GM19238 (cell line): ENCODE measurements at regions not wholly inside any gene's neighbourhood (a gene's known extent, or its start where the extent isn't known, plus 50 kb on each side); places are given as distances from the start of the nearest gene placed in this dataset.

Experiments
- DNase-seq: peaks from one replicate; pipeline ENCODE4 v3.0.0; 2011; ENCODE audit warnings: low spot score; ENCODE audit not compliant: insufficient read length

DNA sequence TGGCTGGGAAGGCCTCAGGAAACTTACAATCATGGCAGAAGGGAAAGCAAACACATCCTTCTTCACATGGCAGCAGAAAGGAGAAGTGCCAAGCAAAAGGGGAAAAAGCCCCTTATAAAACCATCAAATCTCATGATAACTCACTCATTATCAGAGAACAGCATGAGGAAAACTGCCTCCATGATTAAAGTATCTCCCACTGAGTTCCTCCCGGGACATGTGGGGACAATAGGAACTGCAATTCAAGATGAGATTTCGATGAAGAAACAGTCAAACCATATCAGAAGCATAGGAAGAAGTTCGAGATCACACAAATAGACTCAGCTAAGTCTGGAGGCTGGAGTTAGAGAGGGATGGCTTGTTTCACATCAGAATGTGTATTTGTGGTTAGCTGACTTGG, 869.4 kb upstream of the PHF14 start:
- no peak for DNase-seq

GRCh38 chr7:10106609-10107008, 867.1 kb upstream of the PHF14 start:
- no peak for DNase-seq

- DNase-seq: no peak
Measured at GRCh38 chr7:10116511-10116910, 857.2 kb upstream of the PHF14 start.

GRCh38 chr7:10117815-10118214, 855.9 kb upstream of the PHF14 start:
- DNase-seq: no peak

GRCh38 chr7:10120936-10121335, 852.7 kb upstream of the PHF14 start:
- DNase-seq: no peak

- no peak for DNase-seq
Measured at GRCh38 chr7:10121631-10122030, 852.0 kb upstream of the PHF14 start.

DNA sequence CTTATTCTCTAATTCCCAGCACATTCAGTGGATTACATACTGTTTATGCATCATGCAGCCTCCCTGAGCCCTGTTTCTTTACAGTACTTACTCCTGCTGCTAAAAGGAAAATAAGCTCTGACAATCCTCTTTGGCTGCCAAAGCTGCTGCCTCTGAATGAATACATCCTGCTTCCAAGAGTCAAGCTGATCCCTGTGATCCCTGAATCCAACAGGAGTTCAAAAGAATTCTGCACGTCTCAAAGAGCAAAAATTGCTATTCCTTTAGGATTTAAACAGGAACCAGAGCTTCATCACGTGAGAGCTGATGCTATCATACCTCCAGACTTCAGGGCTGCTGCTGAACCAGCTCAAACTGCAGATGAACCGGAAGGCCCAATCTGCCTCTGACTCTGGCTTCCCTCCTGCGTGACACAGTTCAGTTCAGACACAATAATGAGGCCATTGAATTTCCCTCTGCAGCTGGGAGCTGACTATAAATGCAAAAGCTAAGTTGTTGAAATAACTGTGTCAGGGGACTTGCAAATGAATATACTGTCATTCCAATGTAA, 851.0 kb upstream of the PHF14 start:
- DNase-seq: no peak

- no peak for DNase-seq
Measured at GRCh38 chr7:10128748-10129147, 844.9 kb upstream of the PHF14 start.

DNA sequence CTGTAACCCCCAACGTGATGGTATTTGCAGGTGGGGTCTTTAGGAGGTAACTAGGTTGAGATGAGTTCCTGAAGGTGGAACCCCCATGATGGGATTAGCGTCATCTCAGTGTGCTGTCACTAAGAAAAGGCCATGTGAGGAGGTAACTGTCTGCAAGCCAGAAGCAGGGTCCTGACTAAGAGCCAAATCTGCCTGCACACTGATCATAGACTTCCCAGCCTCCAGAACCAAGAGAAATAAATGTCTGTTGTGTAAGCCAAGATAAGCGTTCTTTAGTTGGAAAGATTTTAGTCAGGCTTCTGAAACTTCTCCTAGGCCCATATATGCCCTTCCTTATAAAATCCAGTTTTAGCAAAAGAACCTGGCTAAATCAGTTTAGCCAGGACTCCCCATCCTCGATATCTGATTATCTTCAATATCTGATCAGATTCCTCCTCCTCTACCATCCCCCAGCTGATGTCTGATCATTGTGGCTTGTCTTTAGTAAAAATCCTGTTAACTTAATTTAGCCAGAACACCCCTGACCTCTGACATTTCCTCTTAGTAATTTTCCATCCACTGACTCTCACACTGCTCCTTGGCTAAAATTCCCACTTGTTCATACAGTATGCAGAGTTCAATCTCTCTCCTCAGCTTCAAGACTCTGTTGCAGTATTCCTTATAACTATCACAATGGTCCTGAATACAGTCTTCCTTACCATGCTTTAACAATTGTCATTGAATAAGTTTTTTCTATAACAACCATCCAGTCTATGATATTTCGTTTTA, 835.4 kb upstream of the PHF14 start:
- DNase-seq: no peak

- no peak for DNase-seq
Measured at GRCh38 chr7:10146271-10146670, 827.4 kb upstream of the PHF14 start.

- DNase-seq: no peak
Measured at GRCh38 chr7:10156972-10157371, 816.7 kb upstream of the PHF14 start.

DNA sequence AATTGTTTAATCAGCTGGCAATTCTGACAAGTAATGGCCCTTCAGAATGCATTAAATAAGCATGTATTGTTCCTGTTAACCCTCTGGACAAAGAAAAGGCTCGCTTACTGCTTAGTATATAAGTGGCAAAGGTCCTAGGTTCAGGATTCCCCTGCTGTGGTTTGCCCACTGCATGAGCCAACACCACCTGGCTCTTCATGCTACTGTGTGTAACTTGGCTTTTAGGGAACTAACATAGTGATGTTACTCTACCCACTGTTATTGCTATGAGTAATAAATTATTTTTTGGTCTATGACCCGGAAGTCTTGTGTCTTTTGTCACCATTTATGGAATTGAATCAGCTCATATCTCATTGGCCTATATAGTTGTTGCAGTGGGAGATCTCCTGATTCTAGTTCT, 791.7 kb upstream of the PHF14 start:
- no peak for DNase-seq

GRCh38 chr7:10192074-10192473, 781.6 kb upstream of the PHF14 start:
- no peak for DNase-seq

DNA sequence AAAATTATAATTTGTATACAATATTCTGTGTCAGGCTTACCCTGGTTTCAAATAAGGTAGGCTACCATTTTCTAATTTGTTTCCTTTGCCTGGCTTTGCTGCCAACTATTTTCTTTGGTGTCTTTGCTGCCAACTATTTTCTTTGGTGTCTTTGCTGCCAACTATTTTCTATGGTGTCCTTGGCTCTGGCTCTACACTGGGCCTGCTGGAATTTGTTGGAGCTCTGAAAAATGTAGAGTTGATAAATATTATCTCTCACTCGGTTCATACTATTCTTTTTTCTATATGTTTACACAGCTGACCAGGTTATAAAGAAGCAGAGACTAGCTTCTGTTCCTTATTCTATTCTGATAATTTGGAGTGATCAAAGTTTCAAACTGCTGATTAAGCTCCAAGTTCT, 768.0 kb upstream of the PHF14 start:
- DNase-seq: no peak

DNA sequence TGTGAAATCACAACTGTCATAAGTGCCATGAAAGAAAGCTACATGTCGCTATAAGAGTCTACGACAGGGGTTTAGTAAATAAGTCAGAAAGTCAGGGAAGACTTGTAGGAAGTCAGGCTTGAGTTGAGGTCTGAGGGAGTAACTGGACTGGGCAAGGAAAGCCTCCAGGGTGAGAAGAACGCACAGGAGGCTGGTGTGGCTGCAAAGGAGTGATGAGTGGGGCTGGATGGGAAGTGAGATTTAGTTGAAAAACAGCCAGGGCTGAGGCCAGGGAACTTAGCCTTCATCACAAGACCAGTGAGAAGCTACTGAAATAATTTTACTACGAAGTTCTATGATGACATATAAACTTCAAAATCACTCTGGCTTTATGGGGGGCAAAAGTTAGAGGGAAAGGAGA, 763.7 kb upstream of the PHF14 start:
- no peak for DNase-seq

DNA sequence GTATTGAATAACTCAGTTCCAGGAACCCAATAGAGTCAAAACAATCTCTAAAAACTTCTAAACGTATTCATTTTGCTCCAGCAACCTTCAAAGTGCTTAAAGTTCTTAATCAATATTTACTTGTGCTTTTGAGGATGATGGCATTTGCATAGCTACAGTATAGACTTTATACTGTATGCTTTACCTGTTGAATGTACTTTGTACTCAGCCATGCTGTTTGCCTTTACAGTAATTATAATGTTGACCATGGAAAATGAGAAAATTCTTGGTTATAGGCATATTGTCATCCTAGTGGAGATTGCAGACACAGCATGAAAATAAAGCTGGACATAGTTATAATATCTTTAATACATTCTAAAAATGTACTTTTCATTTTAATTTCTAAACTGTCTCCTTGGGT, 762.7 kb upstream of the PHF14 start:
- DNase-seq: no peak

DNA sequence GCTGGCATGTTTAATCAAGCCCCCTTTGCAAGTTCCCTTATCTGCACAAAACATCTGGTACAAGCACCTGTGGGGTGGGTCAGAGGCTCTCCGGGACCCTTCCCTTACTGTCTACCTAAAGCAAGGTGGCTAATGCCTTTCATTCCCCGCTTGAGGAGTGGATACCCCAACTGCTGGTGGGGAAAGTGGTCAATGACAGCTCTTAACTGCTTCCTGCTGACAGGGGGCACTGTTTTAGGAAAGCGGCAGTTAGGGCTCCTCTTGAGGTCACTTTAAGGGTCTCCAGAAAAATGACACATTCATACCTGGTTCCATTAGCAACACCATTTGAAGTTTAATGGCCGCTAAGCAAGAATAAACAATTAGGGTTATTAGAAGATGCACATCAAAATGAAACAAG, 761.8 kb upstream of the PHF14 start:
- DNase-seq: no peak

DNA sequence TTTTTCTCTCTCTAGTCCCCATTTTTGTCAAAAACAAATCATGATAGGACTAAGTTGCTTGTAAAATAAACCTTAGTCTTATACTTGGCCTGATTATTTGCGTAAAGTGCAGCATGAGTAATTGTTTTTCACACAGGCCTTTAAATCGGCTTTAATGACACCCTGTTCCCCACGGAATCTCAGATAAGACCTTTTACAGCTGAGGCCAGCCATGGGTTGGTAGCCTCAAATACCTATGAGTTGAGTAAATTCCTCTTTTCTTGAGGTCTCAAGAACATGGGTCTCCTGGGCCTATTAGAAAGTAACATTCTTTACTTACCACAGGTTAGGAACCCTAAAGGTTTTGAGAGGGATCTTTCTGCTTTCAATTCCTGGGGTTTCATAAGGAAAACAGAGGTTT, 761.0 kb upstream of the PHF14 start:
- DNase-seq: no peak

GRCh38 chr7:10216462-10216861, 757.2 kb upstream of the PHF14 start:
- no peak for DNase-seq

DNA sequence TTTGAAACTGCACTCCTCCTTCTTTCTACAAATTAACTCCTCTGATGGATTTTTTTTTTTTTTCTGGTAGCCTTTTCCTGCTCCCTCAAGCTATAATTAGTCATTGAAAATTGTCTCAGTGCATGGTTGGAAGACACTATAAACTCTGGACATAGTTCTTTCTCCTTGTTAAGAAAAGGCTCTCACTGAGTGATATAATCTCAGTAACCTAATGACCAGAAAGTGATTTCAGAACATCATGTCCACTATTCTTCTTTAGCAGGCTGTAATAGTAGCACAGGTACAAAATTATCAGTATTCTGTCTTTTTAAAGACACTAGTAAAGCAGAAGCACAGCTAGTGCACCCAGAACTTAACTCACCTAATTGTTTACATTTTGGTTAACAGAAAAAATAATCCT, 752.6 kb upstream of the PHF14 start:
- no peak for DNase-seq

DNA sequence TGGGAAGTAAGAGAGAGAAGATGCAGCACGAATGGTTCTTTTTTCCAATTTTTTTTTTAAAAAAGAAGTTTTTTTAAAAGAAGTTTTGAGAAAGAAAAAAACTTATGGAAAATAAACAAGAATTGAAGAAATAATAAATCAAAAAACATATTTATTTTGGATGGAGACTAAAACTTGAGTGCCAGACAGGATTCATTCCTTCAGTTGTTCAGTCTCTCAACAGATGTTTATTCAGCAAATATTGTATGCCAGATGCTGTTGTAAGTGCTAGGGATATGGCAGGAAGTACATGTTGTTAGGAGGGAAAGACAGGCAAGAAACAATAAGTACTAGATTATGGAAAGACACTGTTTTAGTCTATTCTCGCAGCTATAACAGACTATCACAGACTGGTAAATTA, 750.7 kb upstream of the PHF14 start:
- DNase-seq: no peak

- no peak for DNase-seq
Measured at GRCh38 chr7:10225275-10225674, 748.4 kb upstream of the PHF14 start.

DNA sequence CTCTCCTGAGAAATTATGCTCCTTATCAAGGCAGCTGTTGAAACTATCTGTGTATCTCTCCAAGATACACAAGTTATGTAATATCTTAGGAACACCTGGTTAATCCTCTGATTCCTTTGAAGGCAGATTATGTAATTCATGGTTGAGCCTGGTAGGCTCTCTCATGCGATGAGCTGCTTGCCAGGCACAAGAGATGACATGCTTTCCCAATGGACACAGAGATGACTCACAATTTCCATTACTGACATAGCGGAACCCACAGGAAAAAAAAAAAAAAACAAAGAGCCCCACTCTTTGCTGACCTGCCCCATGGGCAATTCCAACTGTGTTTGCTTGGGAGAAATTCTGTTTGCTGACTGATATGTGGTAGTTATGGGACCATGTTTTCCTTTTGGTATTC, 736.4 kb upstream of the PHF14 start:
- DNase-seq: no peak

GRCh38 chr7:10238641-10239040, 735.0 kb upstream of the PHF14 start:
- no peak for DNase-seq
